MCF 10A (cell line): ENCODE measurements at regions not wholly inside any gene's neighbourhood (a gene's known extent, or its start where the extent isn't known, plus 50 kb on each side); places are given as distances from the start of the nearest gene placed in this dataset.

Experiments
- BruUV-seq: library from RNA; stranded (reverse); fragments of 400-500 nt; replicated peaks from 2 replicates; lab custom pipeline; 2021; lab: Mats Ljungman, UMichigan
- CTCF ChIA-PET: fragments of 300-600 bp; sonication (Branson Sonifier 250); formaldehyde crosslinking; extraction: SDS; loops from one replicate; lab custom pipeline; 2021; ENCODE audit warnings: antibody characterized with exemption, inconsistent platforms; lab: Yijun Ruan, JAX
- POLR2A ChIA-PET: fragments of 300-600, 350-650 bp; sonication (Branson Sonifier 250); formaldehyde crosslinking; extraction: SDS; loops from one replicate; lab custom pipeline; 2020; ENCODE audit warnings: antibody characterized with exemption, inconsistent platforms; lab: Yijun Ruan, JAX
- DNase-seq: peaks from one replicate; pipeline ENCODE4 v3.0.0-alpha.2; 2018; ENCODE audit not compliant: unreplicated experiment
- H3K27ac Mint-ChIP-seq: one replicate; pipeline ENCODE4 v1.8.0; 2022; ENCODE audit warnings: mild to moderate bottlenecking, low read depth, mixed read lengths; ENCODE audit not compliant: unreplicated experiment
- H3K27me3 Mint-ChIP-seq: one replicate; pipeline ENCODE4 v1.8.0; 2022; ENCODE audit warnings: mixed read lengths; ENCODE audit not compliant: insufficient read depth, unreplicated experiment
- H3K36me3 Mint-ChIP-seq: one replicate; pipeline ENCODE4 v1.8.0; 2022; ENCODE audit warnings: mild to moderate bottlenecking, moderate library complexity, mixed read lengths; ENCODE audit not compliant: insufficient read depth, unreplicated experiment
- H3K4me1 Mint-ChIP-seq: one replicate; pipeline ENCODE4 v1.8.0; 2022; ENCODE audit warnings: mixed read lengths; ENCODE audit not compliant: insufficient read depth, unreplicated experiment
- H3K4me3 Mint-ChIP-seq: one replicate; pipeline ENCODE4 v1.8.0; 2022; ENCODE audit warnings: mild to moderate bottlenecking, moderate library complexity, mixed read lengths; ENCODE audit not compliant: unreplicated experiment
- H3K9me3 Mint-ChIP-seq: one replicate; pipeline ENCODE4 v1.8.0; 2022; ENCODE audit warnings: mixed read lengths; ENCODE audit not compliant: unreplicated experiment
- intact Hi-C: fragments of 100-400 bp; cut with micrococcal nuclease; formaldehyde crosslinking; loops from 2 replicates; pipeline ENCODE4 v1.14.1; 2022
- TF ChIP-seq, protein P1 (sequence below): fragments of 200-600 bp; IDR thresholded peaks from one replicate; pipeline ENCODE4 v1.8.0; 2022; ENCODE audit warnings: antibody characterized with exemption, mild to moderate bottlenecking; ENCODE audit not compliant: unreplicated experiment

DNA sequence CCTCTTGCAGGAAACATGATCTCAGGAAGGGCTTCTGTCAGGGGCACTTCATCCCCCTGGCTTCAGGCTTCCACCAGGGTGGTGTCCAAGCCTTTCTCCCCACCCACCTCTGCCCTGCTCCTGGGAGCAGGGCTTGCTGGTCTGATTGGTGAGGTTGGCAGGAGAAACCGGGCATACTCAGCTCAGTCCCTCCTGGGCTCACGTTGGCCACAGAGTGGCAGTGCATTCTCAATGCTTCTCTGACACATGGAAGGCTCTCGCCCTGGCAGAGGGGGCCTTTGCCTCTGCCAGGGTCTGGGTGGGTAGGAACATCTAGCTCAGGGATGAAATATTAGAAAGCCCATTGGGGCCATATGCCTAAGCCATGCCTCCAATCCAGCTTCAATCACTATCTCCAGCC is 142.8 kb downstream of the AXIN2 start:
- H3K4me3 Mint-ChIP-seq, result no peak overlapping the region
- no peaks in the 10 kb centered on the region for H3K36me3 Mint-ChIP-seq
- no peaks in the 10 kb centered on the region for H3K9me3 Mint-ChIP-seq
- H3K27ac Mint-ChIP-seq, result no peak overlapping the region
- POLR2A ChIA-PET, result no interaction called here
- DNase-seq, result peak; percentile 14
- TF ChIP-seq, protein P1, sequence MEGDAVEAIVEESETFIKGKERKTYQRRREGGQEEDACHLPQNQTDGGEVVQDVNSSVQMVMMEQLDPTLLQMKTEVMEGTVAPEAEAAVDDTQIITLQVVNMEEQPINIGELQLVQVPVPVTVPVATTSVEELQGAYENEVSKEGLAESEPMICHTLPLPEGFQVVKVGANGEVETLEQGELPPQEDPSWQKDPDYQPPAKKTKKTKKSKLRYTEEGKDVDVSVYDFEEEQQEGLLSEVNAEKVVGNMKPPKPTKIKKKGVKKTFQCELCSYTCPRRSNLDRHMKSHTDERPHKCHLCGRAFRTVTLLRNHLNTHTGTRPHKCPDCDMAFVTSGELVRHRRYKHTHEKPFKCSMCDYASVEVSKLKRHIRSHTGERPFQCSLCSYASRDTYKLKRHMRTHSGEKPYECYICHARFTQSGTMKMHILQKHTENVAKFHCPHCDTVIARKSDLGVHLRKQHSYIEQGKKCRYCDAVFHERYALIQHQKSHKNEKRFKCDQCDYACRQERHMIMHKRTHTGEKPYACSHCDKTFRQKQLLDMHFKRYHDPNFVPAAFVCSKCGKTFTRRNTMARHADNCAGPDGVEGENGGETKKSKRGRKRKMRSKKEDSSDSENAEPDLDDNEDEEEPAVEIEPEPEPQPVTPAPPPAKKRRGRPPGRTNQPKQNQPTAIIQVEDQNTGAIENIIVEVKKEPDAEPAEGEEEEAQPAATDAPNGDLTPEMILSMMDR, result no peak
- no TSS peak for BruUV-seq
- CTCF ChIA-PET, result interaction anchor here (0.8 to 1.5 kb wide), 3 partner anchors 123 to 377 kb away, joined by 3 to 4 read pairs (median 3); no protein-coding TSS in a partner anchor
- no peaks in the 10 kb centered on the region for H3K27me3 Mint-ChIP-seq
- intact Hi-C loops, result no loop called here
- H3K4me1 Mint-ChIP-seq, result no peaks in the 10 kb centered on the region

DNA sequence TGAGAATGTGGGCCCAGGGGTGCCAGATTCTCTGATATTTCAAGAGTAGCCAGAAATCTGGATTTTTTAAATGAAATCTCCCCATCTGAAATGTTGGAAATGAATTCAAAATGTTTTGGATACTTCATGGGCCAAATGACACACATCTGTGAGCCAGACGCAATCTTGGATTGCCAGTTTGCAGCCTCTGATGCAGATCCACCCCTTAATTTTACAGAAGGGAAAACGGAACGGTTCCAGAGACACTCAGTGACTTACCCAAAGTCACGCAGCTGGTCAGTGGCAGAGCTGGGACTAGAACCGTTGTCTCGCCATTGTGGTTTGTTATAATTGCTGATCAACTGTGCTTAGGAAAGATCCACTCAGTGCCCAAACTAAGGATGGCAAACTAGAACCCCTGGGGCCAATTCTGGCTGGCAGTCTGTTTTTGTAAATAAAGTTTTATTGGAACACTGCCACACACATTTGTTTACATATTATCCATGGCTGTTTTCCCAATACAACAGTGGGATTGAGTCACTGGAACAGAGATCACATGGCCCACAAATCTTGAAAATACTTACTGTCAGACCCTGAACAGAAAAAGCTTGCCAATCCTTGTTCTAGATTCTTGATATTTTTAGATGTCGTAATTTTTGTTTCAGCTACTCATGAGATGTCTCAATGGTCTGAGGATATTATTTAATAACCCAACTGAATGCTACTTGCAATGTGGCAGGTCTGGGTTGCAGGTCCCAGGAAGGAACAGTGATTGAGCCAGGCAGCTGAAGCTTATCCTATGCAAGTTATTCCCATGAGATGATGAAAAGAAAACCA is 143.8 kb downstream of the AXIN2 start:
- no peaks in the 10 kb centered on the region for H3K4me1 Mint-ChIP-seq
- H3K4me3 Mint-ChIP-seq, result no peak overlapping the region
- intact Hi-C loops, result no loop called here
- H3K36me3 Mint-ChIP-seq, result no peaks in the 10 kb centered on the region
- no TSS peak for BruUV-seq
- H3K9me3 Mint-ChIP-seq, result no peaks in the 10 kb centered on the region
- ChIA-PET CTCF (no interaction called here), POLR2A (interaction anchor here (0.8 kb wide), 1 partner anchor 494 kb away, joined by 3 read pairs; no protein-coding TSS in a partner anchor)
- H3K27me3 Mint-ChIP-seq, result no peaks in the 10 kb centered on the region
- DNase-seq, result peak; percentile 39
- TF ChIP-seq, protein P1, result no peak
- H3K27ac Mint-ChIP-seq, result no peak overlapping the region

DNA sequence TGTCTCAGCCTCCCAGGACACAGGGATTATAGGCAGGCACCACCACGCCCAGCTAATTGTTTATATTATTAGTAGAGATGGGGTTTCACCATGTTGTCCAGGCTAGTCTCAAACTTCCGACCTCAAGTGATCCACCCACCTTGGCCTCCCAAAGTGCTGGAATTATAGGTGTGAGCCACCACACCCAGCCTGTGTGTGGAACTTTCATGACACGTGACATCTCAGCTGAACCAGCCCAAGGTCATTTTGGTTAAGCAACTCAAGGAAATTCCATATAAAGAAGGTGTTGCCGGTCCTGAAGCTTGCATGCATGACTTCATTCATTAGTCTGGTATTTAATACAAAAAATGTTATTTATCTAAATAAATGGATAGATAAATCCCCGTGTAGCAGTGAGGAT is 145.5 kb downstream of the AXIN2 start:
- H3K9me3 Mint-ChIP-seq, result no peaks in the 10 kb centered on the region
- TF ChIP-seq, protein P1, result no peak
- H3K27me3 Mint-ChIP-seq, result no peaks in the 10 kb centered on the region
- no peak overlapping the region for H3K27ac Mint-ChIP-seq
- DNase-seq, result no peak
- CTCF ChIA-PET, result interaction anchor here (0.6 kb wide), 2 partner anchors 72 to 121 kb away, joined by 3 to 5 read pairs; no protein-coding TSS in a partner anchor
- no peak overlapping the region for H3K4me3 Mint-ChIP-seq
- H3K36me3 Mint-ChIP-seq, result no peaks in the 10 kb centered on the region
- intact Hi-C loops, result no loop called here
- BruUV-seq, result no TSS peak
- no peaks in the 10 kb centered on the region for H3K4me1 Mint-ChIP-seq
- POLR2A ChIA-PET, result no interaction called here

DNA sequence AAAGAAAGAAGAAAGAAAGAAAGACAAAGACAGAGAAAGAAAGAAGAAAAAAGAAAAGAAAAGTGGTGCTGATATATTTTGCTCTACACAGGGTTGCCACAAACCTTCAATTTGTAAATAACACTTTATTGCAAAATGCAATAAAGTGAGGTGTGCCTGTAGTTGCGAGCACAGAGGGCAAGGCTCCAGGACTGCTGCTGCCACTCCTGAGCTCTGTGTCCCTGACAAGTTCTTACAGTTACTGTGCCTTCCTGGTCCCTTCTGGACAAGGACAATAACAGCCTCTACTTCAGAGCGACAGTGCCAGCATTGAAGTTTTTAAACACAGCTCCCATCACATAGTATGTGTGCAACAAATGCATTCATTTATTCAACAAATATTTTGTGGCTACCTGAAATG is 148.1 kb downstream of the AXIN2 start:
- TF ChIP-seq, protein P1, result no peak
- Mint-ChIP-seq H3K4me3 (no peak overlapping the region), H3K9me3 (no peaks in the 10 kb centered on the region), H3K4me1 (no peaks in the 10 kb centered on the region), H3K36me3 (no peaks in the 10 kb centered on the region), H3K27ac (no peak overlapping the region), H3K27me3 (no peaks in the 10 kb centered on the region)
- no peak for DNase-seq
- BruUV-seq, result no TSS peak
- CTCF ChIA-PET, result interaction anchor here (1.1 kb wide), 1 partner anchor 119 kb away, joined by 3 read pairs; no protein-coding TSS in a partner anchor
- intact Hi-C loops, result no loop called here
- POLR2A ChIA-PET, result no interaction called here
